Amniotic stem cell (primary cell): ENCODE measurements at regions not wholly inside any gene's neighbourhood (a gene's known extent, or its start where the extent isn't known, plus 50 kb on each side); places are given as distances from the start of the nearest gene placed in this dataset.

Experiments
- DNase-seq: peaks from one replicate; lab custom pipeline; 2025; lab: John Stamatoyannopoulos, UW

DNA sequence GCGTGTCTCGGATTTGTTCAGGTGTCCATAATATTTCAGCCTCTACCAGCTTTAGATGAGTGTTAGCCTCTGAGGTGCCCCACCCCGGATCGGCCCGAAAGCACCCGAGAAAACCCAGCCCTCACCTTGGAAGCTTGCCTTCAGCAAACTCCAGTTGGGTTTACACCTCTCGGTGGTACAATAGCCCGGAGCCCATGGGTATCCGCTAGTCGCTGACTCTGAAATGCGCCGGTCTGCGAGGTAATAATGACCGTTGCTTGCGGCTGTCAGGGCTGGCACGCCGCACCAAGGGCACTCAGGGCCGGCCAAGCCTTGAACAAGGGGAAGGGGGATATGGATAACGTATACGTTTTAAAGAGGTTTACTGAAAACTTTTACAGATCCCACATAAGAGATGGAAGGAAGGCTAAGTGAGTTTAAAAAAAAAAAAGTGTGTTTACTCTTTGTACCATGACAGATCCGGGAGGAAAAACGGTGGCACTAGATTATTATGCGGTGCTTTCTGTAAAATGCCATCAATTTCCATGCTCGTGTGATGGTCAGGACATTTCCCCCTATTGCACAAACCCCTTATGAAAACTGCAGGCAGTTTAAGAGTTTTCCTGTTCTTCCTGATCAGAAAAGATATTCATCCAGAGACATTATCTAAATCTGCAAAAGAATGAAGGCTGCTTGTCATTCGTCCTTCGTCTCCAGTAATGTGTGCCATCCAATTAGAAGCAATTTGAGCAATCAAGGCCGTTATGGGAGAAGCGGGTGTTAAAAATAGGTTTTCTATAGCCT lies 124.2 kb downstream of the TMEM161B start:
- DNase-seq, result no peak

DNA sequence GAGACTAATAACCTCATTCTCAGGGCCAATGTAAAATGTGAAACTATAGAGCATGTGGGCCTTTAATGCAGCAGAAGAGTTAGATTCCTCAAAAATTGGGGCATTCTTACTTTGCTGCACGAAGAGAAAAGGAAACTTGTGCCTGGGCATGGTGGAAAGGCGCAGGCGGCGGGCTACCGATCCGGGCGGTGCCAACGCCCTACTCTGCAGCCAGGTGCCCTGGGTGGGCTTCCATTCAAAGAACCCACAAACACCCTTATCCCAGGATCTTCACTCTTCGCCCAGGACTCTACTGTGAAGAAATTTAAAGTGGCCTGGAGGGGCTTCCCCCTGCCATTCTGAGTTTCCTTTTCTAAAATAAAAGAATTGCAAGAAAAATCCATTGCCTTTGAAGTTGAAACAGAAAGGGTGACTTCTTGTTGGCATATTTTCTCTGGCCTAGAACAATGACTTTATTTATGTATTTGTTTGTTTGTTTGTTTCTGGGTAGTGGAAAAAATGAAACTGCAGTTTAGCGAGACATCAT lies 124.9 kb downstream of the TMEM161B start:
- no peak for DNase-seq

DNA sequence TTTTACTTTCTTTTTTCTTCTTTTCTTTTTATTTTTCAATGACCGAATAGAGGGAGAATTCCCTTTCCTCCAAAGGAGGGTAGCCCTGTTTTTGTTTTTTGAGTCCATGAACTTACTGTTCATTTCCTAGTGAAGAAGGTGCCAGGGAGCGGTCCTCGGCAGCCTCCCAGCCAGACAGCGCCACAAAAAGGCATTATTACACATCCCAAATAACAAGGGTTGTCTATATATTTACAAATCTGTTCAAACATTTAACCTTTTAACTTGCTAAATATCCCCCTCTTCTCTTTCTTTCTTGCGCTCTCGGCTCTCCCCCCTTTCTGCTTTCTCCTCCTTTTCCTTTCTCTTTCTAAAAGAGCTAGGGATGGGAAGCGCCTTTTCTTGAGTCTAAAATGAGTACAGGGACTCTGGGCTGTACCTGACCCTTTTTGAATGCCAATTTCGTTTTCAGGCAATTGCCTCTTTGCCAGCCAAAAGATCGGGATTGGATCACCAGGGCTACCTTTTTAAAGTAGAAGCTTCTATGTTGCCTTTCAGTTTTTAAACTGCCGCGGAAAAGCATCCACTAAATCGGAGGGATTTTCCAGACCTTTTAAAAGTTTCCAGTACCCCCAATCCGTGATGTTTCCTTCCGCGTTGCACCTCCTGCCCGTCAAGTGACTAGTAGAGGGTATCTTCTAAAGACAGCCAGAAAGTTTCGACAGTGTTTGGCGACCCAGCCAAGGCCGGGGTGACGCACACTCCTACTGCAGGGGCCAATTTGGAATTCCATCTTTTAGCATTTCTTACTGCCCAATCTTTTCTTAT lies 125.6 kb downstream of the TMEM161B start:
- no peak for DNase-seq

DNA sequence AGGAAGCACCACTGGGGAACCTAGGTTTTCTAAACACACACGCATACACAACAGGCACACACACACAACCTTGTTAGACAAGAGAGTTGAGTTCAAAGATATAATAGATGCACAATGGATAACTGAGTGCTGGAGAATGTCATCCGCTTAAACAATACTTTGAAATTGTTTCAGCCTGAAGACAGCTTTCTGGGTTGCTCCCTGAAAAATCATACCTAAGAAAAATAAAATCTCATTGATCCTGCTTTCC lies 126.1 kb downstream of the TMEM161B start:
- DNase-seq, result no peak

DNA sequence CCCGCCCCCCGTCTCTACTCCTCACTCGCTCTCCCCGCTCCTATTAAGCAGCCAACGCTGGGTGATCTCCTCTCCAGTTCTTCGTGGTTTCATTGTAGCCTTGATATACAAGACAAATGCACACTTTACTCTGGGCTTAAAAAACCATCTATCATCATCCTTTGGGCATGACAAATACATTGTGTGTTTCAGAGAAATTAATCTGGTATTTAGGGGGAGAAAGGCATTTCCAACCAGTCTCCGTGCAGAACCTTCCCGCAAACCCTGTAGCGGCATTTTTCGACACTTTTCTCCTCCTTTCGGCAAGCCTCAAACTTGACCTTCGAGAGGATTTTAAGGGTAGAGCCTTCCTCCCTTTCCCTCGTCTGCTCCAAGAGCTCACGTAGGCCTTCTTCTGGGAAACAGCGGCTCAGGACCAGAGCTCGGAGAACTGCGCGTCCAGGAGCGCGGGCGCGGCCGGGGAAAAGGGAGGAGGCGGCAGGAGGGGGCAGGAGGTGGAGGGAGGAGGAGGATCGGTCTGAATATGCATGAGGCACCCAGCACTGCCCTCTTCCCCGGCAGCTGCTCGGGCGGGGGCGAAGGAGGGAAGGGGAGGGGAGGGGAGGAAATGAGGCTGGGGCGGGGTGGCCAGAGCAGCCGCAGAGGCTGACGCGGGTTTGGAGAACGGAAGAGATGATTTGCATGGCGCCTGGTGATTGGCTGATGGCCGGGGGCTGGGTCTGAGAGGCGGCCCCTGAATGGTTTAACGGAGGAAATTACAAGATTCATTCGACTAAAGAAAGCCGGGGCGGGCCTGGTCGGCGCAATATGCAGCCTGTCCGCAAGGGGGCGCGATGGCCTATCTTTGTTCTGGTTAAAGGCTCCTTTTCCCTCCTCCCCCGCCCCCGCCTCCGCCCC lies 127.5 kb downstream of the TMEM161B start:
- peak; percentile 77 for DNase-seq

DNA sequence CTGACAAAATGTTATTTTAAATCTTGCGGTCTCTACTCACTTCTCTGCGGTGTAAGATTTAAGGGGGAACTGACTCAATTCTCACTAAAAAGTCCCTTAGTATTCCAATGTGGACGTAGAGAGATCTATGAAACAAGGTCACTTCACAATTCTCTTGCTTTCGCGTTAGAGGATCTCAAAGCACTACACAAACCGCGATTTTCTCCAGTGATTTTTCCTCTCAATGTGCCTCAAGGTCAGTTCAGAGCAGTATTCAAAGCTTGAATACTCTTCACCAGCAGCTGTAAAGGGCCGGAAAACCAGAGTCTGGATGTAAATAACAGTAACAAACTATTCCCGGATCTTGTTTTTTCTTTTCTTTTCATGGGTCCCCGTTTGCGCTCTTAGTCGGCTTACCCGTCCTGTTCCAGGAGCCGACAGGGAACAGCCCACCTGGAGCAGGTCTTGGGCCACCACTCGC lies 128.2 kb downstream of the TMEM161B start:
- no peak for DNase-seq

DNA sequence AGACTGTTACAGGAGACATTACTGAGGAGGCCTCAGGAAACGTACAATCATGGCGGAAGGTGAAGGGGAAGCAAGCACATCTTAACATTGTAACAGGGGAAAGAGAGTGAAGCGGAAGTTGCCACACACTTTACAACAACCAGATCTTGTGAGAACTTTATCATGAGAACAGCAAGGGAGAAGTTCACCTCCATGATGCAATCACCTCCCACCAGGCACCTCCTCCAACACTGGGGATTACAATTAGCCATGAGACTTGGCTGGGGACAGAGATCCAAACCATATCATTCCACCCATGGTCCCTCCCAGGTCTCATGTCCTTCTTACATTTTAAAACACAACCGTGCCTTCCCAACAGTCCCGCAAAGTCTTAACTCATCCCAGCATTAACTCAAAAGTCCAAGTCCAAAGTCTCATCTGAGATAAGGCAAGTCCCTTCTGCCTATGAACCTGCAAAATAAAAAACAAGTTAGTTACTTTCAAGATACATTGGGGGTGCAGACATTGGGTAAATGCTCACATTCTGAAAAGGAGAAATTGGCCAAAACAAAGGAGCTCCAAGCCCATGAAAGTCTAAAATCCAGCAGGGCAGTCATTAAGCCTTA lies 138.3 kb downstream of the TMEM161B start:
- DNase-seq, result no peak

DNA sequence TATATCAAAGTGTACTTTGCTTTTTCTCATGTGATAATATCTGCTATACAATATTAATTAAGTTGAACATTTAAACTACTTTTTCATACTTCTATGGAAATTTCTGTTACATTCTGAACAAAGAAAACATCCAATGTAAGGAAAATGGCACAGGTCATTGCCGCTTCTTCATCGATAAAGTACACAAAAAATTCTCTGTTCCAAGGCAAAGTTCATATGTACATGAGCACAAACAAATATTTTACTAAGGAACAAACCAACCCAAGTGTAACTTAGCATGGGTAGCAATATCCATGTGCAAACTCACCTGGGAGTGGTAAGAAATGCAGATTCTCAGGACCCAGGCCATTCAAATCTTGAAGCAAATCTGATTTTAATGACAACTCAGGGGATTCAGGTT lies 139.8 kb downstream of the TMEM161B start:
- no peak for DNase-seq

DNA sequence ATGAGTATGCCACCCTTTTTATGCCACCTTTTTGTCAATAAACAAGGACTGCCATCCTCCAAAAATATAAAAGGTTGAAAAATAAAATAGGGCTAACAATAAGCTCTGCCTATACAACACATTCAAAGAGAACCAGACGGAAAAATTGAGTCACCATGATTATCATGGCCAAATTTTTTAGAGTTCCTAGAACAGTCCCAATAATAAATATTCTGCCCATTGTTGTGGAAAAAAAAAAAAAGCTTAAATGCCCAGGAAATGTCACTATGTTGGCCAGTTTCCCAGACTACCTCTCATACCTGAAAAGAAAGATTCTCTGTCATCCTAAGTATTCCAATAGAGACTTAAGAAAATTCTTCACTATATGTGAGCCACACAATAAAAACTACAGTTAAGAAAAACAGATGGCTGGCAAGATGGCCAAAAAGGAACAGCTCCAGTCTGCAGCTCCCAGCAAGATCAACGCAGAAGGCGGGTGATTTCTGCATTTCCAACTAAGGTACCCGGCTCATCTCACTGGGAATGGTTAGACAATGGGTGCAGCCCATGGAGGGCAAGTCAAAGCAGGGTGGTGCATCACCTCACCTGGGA lies 149.0 kb downstream of the TMEM161B start:
- DNase-seq, result no peak

DNA sequence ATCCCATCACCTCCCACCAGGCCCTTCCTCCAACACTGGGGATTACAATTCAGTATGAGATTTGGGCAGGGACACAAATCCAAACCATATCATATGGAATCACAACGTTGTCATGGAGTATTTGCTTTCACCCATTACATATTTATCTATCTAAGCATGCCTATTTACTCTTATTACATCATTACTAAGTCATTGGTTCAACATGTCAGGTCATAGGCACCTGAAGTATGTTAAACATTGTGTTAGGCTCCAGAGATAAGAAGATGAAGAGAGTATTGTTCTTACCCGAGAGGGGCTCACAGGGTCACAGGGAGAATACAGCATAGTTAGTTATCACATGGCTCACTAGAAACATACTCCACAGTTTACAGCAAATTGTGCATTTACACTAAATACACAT lies 150.5 kb downstream of the TMEM161B start:
- no peak for DNase-seq

DNA sequence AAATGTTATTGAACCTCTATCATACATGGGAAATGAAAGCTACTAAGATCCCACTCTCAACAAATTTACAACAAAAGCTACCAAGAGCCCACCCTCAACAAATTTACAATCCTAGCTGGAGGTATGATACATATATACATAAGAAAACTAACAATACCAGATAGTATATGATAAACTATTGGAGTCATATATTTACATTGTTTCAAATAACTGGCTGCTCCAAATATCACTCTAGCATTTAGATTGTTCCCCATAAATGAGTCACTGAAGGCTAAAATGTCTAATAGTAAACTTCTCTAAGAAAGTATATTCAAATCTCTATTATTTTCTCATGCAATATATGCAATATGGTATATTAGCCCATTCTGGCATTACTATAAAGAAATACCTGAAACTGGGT lies 151.1 kb downstream of the TMEM161B start:
- no peak for DNase-seq

DNA sequence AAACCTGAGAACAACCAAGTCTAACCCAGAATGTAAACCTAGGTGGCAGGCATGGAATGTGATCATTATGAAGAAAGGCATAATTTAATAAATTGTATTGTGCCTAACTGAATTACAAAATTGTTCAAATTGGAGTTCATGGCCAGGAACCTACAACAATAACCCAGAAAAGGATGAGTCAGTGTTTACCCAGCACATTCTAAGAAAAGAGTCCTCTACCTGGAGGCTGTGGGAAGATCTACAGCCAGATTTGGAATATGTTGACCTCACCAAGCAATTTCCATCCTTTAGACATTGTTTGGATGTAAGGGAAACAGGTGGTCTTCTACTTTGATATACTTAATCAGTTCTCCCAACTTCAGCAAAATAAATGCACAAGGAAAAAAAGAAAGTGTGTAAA lies 152.2 kb downstream of the TMEM161B start:
- DNase-seq, result no peak

DNA sequence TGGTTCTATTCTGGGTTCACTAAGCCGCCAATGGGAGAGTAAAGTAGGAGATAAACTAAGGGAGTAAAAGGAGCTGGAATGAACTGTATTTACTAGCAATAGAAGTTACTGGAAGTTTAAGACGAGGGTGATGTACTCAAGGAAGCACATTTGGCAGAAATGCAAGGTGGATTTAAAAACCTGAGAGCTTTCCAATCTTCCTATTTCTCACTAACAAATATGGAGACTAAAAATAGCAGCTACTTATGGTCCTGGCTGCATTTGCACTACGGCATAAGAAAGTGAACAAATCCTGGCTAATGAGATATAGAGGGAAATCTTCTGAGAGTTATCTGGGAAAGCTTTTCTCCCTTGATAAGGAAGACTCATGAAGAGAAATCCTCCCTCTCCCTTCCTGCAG lies 153.4 kb downstream of the TMEM161B start:
- DNase-seq, result no peak

DNA sequence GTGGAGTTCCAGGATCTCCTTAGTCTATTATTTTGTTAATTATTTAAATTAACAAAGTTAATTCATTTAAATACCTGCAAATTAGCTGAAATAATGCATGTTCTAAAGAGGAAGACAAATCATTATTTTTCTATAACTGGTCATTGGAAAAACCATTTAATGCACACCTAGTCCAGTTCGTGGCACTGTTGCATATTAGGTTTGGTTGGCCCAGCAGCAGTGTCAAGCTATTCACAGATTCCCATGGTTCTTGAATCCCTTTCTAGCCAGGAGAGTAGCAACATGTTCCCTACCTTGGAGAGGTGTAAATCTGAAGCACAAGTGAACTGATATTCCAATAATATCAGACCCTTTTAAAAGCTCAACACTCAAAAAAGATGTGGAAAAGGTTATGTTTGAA lies 155.2 kb downstream of the TMEM161B start:
- DNase-seq, result no peak

DNA sequence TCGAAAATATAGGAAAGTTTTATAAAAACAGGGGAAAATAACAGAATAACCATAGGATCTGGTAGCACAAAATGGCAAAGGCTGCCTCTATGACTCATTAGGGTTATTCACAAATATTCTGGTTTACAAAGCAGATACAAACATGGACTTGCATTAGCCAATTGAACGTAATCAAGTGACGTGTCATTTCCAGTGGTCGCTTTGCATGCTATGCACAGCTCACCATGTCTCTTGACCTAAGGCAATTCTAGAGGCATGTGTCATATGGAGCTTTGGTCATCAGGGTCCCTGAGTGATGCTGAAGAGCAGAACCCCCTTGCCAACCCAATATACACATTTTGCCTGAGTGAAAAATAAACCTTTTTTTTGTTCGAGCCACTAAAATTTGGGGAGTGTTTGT lies 158.8 kb downstream of the TMEM161B start:
- DNase-seq, result no peak

DNA sequence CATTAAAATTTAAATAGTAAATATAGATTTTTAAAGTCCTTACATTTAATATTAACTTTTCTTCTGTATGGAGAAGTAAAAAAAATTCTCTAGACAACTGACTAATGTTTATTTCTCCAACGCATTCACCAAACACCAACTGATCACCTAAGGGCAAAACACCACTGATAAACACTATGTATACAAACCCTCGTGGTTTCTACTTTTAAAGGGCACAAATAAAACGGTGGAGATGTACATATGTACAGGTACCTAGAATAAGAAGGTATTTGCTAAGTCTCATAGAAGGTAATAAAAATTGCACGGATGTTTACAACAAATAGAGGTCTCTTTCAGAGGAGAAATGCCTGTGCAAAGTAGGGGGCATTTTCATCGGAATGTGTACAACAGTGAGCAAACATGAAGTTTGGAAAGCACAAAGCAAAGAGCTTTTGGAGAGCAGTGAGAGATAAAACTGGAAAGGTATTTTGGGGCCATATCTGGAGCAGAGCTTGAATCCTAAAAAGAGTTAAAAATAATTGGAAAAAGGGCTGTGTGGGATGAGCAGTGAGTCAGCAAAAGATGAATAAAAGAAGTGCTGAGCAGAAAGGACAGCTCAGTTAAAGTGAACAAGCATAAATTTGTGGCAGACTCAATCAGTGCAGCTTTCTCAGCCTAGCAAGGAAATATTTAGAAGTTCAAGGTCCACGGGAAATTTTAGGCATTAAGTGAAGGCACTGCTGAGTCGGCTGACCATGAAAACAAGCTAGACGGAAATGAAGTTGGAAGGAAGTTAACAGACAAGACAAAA lies 160.0 kb downstream of the TMEM161B start:
- no peak for DNase-seq

DNA sequence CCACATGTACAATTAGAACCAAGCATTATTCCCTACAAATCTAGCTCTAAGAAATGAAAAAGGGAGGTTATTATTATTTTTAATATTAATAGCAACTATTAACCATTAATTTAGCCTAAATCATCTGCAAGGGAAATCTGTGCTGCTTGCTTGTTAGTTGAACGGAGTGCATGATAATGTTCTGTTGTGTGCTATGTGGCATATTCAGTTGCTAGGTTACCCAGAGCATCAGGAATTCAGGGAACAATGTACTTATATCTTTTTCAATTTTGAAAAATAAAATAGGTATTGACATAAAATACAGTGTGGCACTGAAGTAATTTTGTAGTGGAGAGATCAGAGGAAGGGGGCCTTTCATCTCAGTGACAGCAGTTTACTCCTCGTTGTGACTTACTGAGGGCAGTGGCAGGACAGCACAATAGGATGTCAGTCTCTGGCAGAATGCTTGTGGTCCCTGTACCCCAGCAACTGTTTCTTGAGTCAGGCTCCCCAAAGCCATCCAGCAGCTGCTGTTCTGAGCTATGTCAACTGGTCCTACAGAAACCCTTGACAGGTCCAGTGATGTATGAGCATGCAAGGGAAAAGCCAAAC lies 173.6 kb downstream of the TMEM161B start:
- DNase-seq, result no peak

DNA sequence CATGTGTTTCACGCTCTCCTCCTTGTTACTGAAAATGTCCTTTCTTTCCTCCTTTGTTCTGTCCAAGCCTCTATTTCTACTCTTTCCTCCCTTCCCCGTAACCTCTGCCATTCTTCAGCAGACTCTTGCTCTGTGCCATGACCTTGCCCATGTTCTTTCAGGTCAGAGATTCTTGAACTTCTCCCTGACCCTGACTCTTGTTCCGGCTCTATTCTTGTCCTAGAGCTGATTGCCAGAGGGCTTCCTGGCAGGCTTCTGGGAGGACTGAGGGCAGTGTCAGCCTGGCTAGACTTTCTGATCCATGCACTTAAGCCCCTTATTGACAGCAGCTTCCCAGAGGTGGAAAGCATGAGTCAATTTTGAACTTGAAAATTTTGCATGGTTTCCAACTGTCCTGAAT lies 174.2 kb downstream of the TMEM161B start:
- DNase-seq, result no peak

DNA sequence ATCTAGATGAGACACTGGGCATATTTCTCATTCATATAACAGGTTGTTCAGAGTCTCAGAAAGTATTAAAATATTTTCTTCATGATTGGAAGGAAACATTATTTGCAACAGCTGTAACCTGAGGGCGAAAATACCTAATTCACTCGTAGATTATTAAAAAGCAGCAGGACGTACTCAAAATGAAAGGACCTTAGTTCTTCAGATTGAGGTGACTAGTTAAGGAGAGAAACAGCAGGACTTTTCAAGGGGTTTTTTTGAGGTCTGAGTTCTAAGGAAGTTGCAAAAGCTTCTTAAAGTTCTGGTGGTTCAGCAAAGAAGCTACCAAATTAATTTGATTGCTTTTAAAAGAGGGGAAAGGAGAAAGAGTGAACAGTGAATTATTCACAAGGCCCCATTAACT lies 174.9 kb downstream of the TMEM161B start:
- DNase-seq, result no peak

DNA sequence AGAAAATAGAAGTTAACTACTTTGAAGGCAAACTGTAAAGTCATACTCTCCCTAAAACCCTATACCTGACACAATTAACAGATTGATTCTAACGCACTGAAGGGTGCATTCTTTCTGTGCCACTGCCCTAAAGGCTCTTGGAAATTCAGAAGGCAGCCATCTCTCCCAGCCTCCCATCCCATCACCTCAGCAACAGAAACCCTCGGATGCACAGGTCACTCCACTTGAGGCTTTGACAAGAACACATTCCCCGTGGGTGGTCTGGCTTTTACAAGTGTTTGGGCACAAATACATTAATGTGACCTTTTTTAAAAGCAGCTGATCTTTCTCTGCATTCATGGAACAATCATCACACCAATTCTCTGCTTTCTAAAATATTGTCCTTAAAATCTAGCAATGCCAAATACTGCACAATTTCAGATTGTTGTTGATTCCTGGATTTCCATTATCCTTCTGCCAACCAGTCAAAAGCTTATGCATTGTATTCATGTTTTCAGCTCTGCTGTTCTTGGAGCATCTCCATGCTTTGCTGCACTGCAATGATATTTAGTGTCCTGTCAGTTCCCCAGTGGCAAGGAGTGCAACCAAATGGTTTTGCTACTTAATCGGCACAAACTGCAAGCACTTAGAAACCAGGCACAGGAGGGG lies 175.6 kb downstream of the TMEM161B start:
- DNase-seq, result no peak
